Brain microvascular endothelial cell (primary cell): ENCODE measurements at regions not wholly inside any gene's neighbourhood (a gene's known extent, or its start where the extent isn't known, plus 50 kb on each side); places are given as distances from the start of the nearest gene placed in this dataset.

Experiments used
- DNase-seq: peaks from one replicate; pipeline ENCODE4 v3.0.0-alpha.2; 2020
- H3K27ac ChIP-seq: fragments of 250-450 bp; sonication (Bioruptor Pico); 2 replicates; pipeline ENCODE4 v1.5.1; 2020; ENCODE audit warnings: mild to moderate bottlenecking, moderate library complexity
- H3K27me3 ChIP-seq: fragments of 250-450 bp; sonication (Bioruptor Pico); replicated peaks from 2 replicates; pipeline ENCODE4 v1.5.1; 2020; ENCODE audit warnings: mild to moderate bottlenecking
- H3K36me3 ChIP-seq: fragments of 250-450 bp; sonication (Bioruptor Pico); replicated peaks from 2 replicates; pipeline ENCODE4 v1.5.1; 2020; ENCODE audit warnings: mild to moderate bottlenecking
- H3K4me3 ChIP-seq: 2 replicates; pipeline ENCODE4 v1.5.1; 2011; ENCODE audit warnings: low read depth, mild to moderate bottlenecking, control low read depth, low read length, moderate library complexity
- in situ Hi-C: cut with HindIII; loops from 2 replicates; pipeline ENCODE4 v1.10.0; 2017; ENCODE audit warnings: low sequenced_read_pairs, low pct_ligation_motif_present
- TF ChIP-seq, protein P1 (sequence below): IDR thresholded peaks from 2 replicates; pipeline ENCODE4 v1.5.1; 2011; ENCODE audit warnings: low read depth, mild to moderate bottlenecking, moderate library complexity, low read length, control low read depth, inconsistent platforms; ENCODE audit errors: missing control alignments

GRCh38 chr5:121503111-121503840, 348.4 kb upstream of the FTMT start:
- Histone ChIP-seq H3K27me3 (no peaks in the 10 kb centered on the region), H3K36me3 (no peaks in the 10 kb centered on the region), H3K4me3 (no peak overlapping the region), H3K27ac (no peak overlapping the region)
- in situ Hi-C loops, result no loop called here
- no peak for DNase-seq
- TF ChIP-seq, protein P1, sequence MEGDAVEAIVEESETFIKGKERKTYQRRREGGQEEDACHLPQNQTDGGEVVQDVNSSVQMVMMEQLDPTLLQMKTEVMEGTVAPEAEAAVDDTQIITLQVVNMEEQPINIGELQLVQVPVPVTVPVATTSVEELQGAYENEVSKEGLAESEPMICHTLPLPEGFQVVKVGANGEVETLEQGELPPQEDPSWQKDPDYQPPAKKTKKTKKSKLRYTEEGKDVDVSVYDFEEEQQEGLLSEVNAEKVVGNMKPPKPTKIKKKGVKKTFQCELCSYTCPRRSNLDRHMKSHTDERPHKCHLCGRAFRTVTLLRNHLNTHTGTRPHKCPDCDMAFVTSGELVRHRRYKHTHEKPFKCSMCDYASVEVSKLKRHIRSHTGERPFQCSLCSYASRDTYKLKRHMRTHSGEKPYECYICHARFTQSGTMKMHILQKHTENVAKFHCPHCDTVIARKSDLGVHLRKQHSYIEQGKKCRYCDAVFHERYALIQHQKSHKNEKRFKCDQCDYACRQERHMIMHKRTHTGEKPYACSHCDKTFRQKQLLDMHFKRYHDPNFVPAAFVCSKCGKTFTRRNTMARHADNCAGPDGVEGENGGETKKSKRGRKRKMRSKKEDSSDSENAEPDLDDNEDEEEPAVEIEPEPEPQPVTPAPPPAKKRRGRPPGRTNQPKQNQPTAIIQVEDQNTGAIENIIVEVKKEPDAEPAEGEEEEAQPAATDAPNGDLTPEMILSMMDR, result no peak

DNA sequence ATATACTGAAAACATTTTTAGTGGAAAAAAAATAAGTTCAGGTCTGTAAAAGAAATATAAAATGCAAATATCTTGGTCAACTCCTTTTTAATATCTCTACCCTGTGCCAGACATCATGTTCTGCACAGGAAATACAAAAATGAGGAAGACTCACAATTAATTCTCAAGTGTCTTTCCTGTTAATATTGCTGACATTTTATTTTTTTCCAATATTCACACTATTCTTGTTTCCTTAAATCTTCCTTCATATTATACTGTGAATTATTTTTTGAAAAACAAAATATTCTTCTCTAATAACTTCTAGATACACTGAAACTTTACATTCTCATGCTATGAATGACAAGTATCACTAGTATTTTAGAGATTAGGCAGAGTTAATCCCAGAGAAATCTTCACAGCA, 334.7 kb upstream of the FTMT start:
- in situ Hi-C loops, result no loop called here
- DNase-seq, result no peak
- Histone ChIP-seq H3K36me3 (no peaks in the 10 kb centered on the region), H3K4me3 (no peak overlapping the region), H3K27ac (no peak overlapping the region), H3K27me3 (no peaks in the 10 kb centered on the region)
- TF ChIP-seq, protein P1, result no peak

DNA sequence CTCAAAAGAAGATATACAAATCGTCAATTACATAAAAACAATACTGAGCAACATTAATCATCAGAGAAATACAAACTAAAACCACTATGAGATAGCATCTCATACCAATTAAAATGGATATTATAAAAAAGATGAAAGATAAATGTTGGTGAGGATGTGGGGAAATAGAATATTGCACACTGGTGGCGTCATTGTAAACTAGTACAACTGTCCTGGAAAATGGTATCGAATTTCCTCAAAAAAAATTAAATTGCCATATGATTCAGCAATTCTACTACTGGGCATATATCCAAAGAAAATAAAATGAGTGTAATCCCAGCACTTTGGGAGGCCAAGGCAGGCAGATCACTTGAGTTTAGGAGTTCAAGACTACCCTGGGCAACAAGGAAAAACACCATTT, 326.0 kb upstream of the FTMT start:
- in situ Hi-C loops, result no loop called here
- TF ChIP-seq, protein P1, result no peak
- H3K4me3 ChIP-seq, result no peak overlapping the region
- H3K36me3 ChIP-seq, result no peaks in the 10 kb centered on the region
- no peak overlapping the region for H3K27ac ChIP-seq
- no peaks in the 10 kb centered on the region for H3K27me3 ChIP-seq
- no peak for DNase-seq

DNA sequence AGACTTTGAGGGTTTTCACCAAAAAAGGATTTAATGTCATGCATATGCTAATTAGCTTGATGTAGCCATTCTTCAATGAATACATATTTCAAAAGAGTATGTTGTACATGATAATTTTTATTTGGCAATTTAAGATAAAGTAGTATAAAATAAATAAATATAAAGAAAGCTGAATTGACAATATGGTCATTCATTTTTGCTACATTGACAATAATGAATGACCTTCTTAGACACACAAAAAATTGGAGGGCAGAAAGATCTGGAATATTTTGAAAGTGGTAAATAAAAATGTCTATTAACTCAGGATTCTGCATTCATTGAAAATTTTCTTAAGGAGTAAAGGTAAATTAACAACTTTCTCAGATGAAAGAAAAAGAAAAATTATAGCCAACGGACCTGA, 324.8 kb upstream of the FTMT start:
- no peak for DNase-seq
- in situ Hi-C loops, result no loop called here
- Histone ChIP-seq H3K27ac (no peak overlapping the region), H3K36me3 (no peaks in the 10 kb centered on the region), H3K27me3 (no peaks in the 10 kb centered on the region), H3K4me3 (no peak overlapping the region)
- TF ChIP-seq, protein P1, result no peak

GRCh38 chr5:121533814-121534213, 317.9 kb upstream of the FTMT start:
- H3K4me3 ChIP-seq, result no peak overlapping the region
- TF ChIP-seq, protein P1, result no peak
- H3K27ac ChIP-seq, result no peak overlapping the region
- in situ Hi-C loops, result no loop called here
- DNase-seq, result no peak
- no peaks in the 10 kb centered on the region for H3K27me3 ChIP-seq
- no peaks in the 10 kb centered on the region for H3K36me3 ChIP-seq

- H3K27ac ChIP-seq, result no peak overlapping the region
- H3K36me3 ChIP-seq, result no peaks in the 10 kb centered on the region
- no peak overlapping the region for H3K4me3 ChIP-seq
- TF ChIP-seq, protein P1, result no peak
- in situ Hi-C loops, result no loop called here
- no peak for DNase-seq
- no peaks in the 10 kb centered on the region for H3K27me3 ChIP-seq
Observed at GRCh38 chr5:121550989-121551388, 300.7 kb upstream of the FTMT start.
